ENCODE measurements at regions not wholly inside any gene's neighbourhood (a gene's known extent, or its start where the extent isn't known, plus 50 kb on each side); places are given as distances from the start of the nearest gene placed in this dataset.

GRCh38 chr7:46191296-46191695 lies 270.2 kb upstream of the IGFBP3 start:
- no peak for DNase-seq (ENCODE audit: low read depth, low spot score)

GRCh38 chr7:46189255-46189790 lies 268.3 kb upstream of the IGFBP3 start:
- no peak for DNase-seq (ENCODE audit: low read depth, low spot score)

- DNase-seq (ENCODE audit: low read depth, low spot score) = no peak
Observed at GRCh38 chr7:46186131-46186530, 265.1 kb upstream of the IGFBP3 start.

DNA sequence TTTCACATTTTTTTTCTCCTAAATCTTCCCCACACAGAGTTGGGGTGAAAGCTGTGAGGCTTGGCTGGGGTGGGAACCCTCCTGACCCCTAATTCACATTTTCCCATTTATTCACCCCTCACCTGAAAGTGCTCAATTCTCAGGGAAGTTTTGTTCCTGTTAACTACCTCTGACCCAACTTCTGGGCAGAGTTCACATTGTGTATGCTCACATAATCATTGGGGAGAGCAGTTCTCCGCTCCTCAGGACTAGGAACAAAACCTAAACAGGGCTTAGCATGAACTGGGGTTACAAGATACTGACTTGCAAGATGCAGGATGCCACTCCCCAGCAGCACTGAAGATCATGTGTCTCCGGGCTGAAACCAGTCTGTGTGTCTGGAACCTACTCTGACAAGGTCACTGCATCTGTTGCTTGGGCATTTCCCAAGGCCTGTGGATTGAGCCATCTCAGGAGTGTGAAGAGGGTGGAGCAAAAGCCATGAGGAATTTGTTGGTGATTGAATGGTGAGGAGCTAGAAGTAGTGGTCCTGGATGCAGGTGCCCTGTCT lies 258.1 kb upstream of the IGFBP3 start:
- no peak for DNase-seq (ENCODE audit: low read depth, low spot score)

GRCh38 chr7:46178661-46179060 lies 257.6 kb upstream of the IGFBP3 start:
- no peak for DNase-seq (ENCODE audit: low read depth, low spot score)

GRCh38 chr7:46177821-46178220 lies 256.7 kb upstream of the IGFBP3 start:
- DNase-seq (ENCODE audit: low read depth, low spot score) = no peak

GRCh38 chr7:46175221-46175620 lies 254.1 kb upstream of the IGFBP3 start:
- no peak for DNase-seq (ENCODE audit: low read depth, low spot score)

DNA sequence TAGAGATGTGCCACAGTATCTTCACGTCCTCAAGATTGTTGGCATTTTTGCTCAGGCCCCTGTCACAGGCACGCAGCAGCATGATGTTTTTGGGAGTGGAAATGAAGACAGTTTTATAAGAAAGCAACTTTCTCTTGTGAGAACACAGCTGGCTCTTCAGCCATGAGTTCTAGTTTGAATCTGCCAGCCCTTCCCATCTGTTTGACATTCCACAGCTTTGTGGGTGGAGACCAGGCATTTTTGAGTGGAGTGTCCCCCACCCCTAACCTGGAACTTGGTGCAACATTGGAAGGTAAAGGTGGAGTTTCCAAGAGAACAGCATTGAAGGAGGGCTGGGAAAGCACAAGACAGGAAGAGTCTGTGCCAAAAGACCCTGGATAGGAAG lies 253.1 kb upstream of the IGFBP3 start:
- DNase-seq (ENCODE audit: low read depth, low spot score) = no peak

DNA sequence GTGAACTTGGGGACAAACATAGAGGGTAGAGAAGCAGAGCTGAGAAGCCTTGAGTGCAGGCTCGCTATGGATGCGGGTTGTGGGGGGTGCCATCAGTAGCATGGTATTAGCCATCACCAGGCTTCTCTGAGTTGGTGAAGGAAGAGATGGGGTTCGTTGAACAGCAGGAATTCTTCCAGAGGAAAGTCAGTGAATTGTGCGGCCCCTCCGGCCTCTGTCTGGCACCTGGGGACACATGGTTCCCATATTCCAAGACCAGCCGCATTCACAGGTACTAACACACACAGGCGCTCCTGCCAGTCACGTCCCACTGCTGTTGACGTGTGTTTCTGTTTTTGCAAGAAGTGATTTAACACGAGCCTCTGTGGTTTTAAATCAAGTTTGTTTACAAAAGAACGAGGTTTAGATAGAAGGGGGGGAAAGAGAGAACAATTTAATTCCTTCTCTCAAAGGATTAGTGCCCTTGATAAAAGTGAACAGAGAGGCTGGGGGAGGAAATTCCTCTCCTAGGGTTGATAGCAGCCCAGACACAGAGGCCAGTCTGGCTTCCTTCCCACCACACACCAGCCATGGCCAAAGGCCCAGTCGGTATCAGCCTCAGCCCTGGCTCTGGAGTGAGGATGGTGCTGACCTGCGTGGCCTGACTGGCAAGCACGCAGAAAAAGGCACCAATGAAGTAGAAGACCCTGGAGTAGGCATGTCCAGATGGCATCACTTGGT lies 252.6 kb upstream of the IGFBP3 start:
- DNase-seq (ENCODE audit: low read depth, low spot score) = no peak

DNA sequence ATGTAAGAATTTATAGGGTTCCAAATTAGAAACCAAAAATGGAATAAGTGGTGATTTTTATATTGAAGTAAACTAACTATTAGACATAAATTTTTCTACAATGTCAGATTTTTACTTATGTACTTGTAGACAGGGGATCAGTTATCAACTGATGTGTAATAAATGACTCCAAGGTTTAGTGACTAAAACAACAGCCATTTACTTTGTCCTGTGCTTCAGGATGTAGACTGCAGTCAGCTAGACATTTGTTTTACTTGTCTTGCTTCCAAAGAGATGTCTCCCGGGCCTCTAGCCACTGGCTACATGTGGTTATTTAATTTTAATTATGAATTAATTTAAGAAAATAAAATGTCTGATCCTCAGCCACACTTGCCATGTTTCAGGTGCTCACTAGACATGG lies 249.7 kb upstream of the IGFBP3 start:
- no peak for DNase-seq (ENCODE audit: low read depth, low spot score)

DNA sequence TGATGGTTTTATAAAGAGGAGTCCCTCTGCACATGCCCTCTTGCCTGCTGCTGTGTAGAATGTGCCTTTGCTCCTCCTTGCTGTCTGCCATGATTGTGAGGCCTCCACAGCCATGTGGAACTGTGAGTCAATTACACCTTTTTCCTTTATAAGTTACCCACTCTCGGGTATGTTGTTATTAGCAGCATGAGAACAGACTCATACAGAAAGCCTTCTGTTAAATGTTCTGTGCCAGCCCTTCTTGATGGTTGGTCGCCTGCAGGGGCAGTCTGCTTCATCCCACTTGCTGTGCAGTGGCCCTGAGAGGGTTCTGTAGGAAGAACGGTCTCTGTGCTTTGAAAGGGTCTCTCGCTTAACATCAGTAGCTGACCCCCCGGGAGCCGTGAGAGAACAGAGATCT lies 248.9 kb upstream of the IGFBP3 start:
- no peak for DNase-seq (ENCODE audit: low read depth, low spot score)

- no peak for DNase-seq (ENCODE audit: low read depth, low spot score)
Observed at GRCh38 chr7:46169384-46169755, 248.3 kb upstream of the IGFBP3 start.

DNA sequence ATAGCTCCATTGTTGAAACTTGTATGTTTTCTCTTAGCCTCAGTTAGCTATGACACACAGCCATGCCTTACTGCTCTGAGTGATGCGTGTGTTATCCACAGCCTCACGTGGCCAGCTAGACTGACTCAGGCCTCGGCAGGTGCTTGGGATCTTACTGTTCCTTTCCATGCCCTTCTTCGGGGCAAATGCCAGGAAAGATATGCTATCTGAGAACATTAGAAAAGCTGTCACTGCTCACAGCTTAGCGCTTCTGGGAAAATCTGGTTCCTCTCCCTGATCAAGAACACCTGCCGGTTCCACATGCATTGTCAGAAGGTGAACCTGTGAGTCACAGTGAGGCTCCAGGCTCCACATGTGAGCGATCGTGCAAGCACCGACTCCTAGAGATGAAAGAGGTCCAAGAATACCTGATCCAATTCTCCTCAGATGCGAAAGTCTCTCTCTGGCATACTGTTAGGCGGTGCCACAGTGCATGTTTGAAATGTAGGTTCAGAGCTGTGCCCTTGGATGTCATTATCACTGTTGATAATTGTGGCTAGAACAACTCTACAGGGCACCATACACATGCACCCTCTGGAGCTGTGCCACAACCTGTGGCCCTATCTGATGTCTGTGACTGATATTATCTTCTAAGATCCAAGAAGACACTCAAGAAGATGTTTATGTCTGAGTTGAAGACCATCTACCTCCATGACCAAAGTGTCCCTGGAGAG lies 247.8 kb upstream of the IGFBP3 start:
- DNase-seq (ENCODE audit: low read depth, low spot score) = no peak

DNA sequence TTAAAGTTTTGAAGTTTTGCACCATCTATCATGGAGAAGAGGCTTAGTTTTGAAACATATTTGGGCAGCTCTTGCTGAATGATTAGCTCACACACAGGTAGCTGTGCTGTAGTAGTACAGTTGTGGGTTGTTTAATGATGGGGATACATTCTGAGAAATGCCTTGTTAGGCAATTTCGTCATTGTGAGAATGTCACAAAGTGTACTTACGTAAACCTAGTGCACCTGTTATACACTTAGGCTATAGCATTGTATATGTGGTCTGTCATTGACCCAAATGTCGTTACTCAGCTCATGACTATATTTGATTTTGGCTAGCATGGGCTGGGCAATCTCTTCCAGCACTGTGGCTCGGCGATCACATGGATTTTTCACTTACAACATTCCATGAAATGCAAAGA lies 247.2 kb upstream of the IGFBP3 start:
- no peak for DNase-seq (ENCODE audit: low read depth, low spot score)

DNA sequence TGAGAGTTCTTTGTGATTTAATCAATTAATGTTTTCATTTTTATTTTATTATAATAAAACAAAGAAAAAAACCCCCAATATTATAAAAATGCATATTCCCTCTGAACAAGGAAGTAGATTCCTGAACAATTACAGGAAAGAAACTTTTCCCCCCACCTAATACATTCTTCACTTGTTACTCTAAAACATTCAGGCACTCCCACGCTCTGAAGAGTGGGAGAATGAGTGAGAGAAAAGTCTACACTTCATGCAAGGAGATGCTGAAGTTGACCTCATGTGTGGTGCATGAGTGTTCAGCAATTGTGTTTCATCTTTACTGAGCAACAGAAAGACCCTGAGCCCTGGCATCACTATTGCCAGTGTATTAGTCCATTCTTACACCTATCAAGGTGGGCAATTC lies 244.2 kb upstream of the IGFBP3 start:
- no peak for DNase-seq (ENCODE audit: low read depth, low spot score)

- no peak for DNase-seq (ENCODE audit: low read depth, low spot score)
Observed at GRCh38 chr7:46164629-46165028, 243.6 kb upstream of the IGFBP3 start.

DNA sequence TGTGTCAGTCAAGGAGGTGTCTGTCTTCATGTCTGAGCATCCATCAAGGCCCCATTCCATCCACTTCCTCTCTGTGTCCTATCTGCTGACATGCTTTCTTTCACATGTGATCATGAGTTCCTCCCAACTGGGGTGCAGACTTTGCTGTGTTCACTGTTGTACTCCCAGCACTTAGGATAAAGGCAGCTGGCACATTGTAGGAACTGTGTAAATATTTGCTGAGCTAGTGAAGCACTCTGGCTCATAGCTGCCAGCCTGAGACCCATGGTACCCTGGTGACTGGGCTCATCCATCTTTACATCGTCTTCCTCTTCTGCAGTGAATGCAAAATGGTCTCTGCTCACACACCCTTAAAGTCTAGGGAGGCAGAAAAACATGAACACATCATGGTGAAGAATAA lies 242.2 kb upstream of the IGFBP3 start:
- no peak for DNase-seq (ENCODE audit: low read depth, low spot score)

DNA sequence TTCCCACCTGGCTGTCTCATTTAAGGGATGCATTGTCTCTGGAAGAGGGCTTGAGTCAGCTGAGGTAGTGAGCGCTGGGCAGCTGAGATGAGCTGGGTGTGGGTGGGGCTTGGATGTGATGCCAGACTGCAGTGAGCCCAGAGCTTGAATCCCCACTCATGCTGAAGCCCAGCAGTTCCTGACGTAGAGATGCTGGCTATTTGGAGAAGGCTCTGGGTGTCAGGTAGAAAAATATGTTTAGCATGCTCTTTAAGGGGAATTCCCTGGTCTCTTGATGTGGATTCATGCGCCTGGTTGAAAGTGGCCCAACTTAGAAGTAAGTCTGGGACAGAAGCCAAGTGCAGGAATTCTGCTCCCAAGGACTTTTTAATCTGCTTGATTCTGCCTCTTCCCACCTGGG lies 241.5 kb upstream of the IGFBP3 start:
- DNase-seq (ENCODE audit: low read depth, low spot score) = no peak

- no peak for DNase-seq (ENCODE audit: low read depth, low spot score)
Observed at GRCh38 chr7:46160861-46161260, 239.8 kb upstream of the IGFBP3 start.

- DNase-seq (ENCODE audit: low read depth, low spot score) = no peak
Observed at GRCh38 chr7:46157931-46158330, 236.9 kb upstream of the IGFBP3 start.

DNA sequence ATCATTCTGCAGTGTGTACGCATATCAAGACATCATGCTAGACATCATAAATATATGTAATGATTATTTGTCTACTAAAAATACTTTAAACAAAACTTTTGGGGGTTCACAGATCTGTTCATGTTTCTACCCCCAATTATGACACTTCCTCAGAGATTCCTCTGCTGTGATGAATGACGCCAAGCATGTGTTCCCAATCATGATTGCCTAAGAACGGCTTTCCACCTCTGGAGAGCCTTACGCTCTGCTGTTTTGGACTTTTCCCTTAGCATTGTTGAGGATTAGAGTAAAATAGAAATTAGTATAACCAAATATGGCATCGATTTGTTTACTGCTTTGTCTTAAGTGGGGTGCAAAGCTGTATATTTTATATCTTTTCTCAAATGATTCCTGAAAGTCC lies 236.3 kb upstream of the IGFBP3 start:
- no peak for DNase-seq (ENCODE audit: low read depth, low spot score)

- DNase-seq (ENCODE audit: low read depth, low spot score) = no peak
Observed at GRCh38 chr7:46156853-46157252, 235.8 kb upstream of the IGFBP3 start.

DNA sequence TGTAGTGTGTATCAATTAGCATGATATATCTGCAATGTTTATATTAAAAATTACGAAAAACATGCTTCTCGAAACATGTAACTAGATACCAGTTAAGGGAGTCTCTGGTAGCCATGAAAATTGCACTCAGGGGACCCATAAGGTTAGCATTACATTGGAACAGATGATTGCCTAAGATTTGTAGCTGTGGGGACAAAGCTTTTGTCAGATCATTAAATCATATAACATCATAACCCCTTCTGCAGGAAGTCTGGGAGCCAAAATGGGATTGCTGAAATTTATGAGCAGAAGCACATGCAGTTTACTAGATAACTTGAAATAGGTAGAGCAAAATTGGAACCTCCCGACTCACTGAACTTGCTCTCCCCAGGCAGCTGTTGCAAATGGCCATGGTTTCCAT lies 235.0 kb upstream of the IGFBP3 start:
- no peak for DNase-seq (ENCODE audit: low read depth, low spot score)

Data from pulmonary artery endothelial cell (primary cell).